HG03469 (cell line): ENCODE measurements at regions not wholly inside any gene's neighbourhood (a gene's known extent, or its start where the extent isn't known, plus 50 kb on each side); places are given as distances from the start of the nearest gene placed in this dataset.

Experiments used
- ATAC-seq: cut with Tn5 transposase; IDR thresholded peaks from one replicate; pipeline ENCODE4 v1.9.1; 2021; ENCODE audit warnings: mild to moderate bottlenecking, moderate library complexity, moderate number of reproducible peaks; ENCODE audit not compliant: unreplicated experiment

- ATAC-seq: no peak
Observed at GRCh38 chr4:142960867-142961644, 115.0 kb upstream of the INPP4B start.

GRCh38 chr4:142961866-142962265, 115.8 kb upstream of the INPP4B start:
- ATAC-seq: peak; percentile 42

GRCh38 chr4:142974328-142974727, 128.2 kb upstream of the INPP4B start:
- no peak for ATAC-seq

- no peak for ATAC-seq
Observed at GRCh38 chr4:142975618-142976017, 129.5 kb upstream of the INPP4B start.

GRCh38 chr4:142976482-142976881, 130.4 kb upstream of the INPP4B start:
- no peak for ATAC-seq

GRCh38 chr4:142977182-142977581, 131.1 kb upstream of the INPP4B start:
- ATAC-seq: no peak

GRCh38 chr4:142983065-142983464, 137.0 kb upstream of the INPP4B start:
- ATAC-seq: no peak

- ATAC-seq: no peak
Observed at GRCh38 chr4:142983589-142983988, 137.5 kb upstream of the INPP4B start.

- no peak for ATAC-seq
Observed at GRCh38 chr4:142984871-142985585, 138.9 kb upstream of the INPP4B start.

- ATAC-seq: no peak
Observed at GRCh38 chr4:143016171-143016570, 168.5 kb upstream of the USP38 start.

- ATAC-seq: no peak
Observed at GRCh38 chr4:143017210-143017609, 167.5 kb upstream of the USP38 start.

- ATAC-seq: no peak
Observed at GRCh38 chr4:143019351-143019750, 165.4 kb upstream of the USP38 start.

GRCh38 chr4:143021384-143021783, 163.3 kb upstream of the USP38 start:
- peak; percentile 69 for ATAC-seq

- no peak for ATAC-seq
Observed at GRCh38 chr4:143023239-143023918, 161.3 kb upstream of the USP38 start.

- peak; percentile 34 for ATAC-seq
Observed at GRCh38 chr4:143025081-143025704, 159.5 kb upstream of the USP38 start.

- no peak for ATAC-seq
Observed at GRCh38 chr4:143026459-143027170, 158.1 kb upstream of the USP38 start.

GRCh38 chr4:143035661-143036060, 149.1 kb upstream of the USP38 start:
- ATAC-seq: no peak

GRCh38 chr4:143036443-143036842, 148.3 kb upstream of the USP38 start:
- no peak for ATAC-seq

GRCh38 chr4:143046454-143046853, 138.3 kb upstream of the USP38 start:
- ATAC-seq: no peak

- ATAC-seq: no peak
Observed at GRCh38 chr4:143046906-143047305, 137.8 kb upstream of the USP38 start.

- ATAC-seq: no peak
Observed at GRCh38 chr4:143054971-143055370, 129.7 kb upstream of the USP38 start.
